AG04449 (cell line): ENCODE measurements at regions not wholly inside any gene's neighbourhood (a gene's known extent, or its start where the extent isn't known, plus 50 kb on each side); places are given as distances from the start of the nearest gene placed in this dataset.
"Not testable (repeated sequence)": the region's sequence is repeated elsewhere in the genome, so short reads cannot be mapped to it uniquely, and the experiment has no call there.

Experiments used
- CTCF ChIA-PET: fragments of 350-600 bp; formaldehyde crosslinking; extraction: SDS; loops from one replicate; lab custom pipeline; 2021; ENCODE audit warnings: antibody characterized with exemption; lab: Yijun Ruan, JAX
- POLR2A ChIA-PET: fragments of 400-600, 350-600 bp; formaldehyde crosslinking; extraction: SDS; loops from one replicate; lab custom pipeline; 2020; ENCODE audit warnings: antibody characterized with exemption, inconsistent platforms; lab: Yijun Ruan, JAX
- DNase-seq: peaks from one replicate; pipeline ENCODE4 v3.0.0-alpha.2; 2010; ENCODE audit warnings: low read depth, low spot score
- H3K4me3 ChIP-seq: 2 replicates; pipeline ENCODE4 v1.5.1; 2011; ENCODE audit warnings: low read depth, mild to moderate bottlenecking, control low read depth, low read length
- CTCF ChIP-seq: IDR thresholded peaks from one replicate; pipeline ENCODE4 v1.5.1; 2011; ENCODE audit warnings: mild to moderate bottlenecking, moderate library complexity, low read length, control low read depth, inconsistent platforms; ENCODE audit not compliant: insufficient read depth; ENCODE audit errors: missing control alignments

DNA sequence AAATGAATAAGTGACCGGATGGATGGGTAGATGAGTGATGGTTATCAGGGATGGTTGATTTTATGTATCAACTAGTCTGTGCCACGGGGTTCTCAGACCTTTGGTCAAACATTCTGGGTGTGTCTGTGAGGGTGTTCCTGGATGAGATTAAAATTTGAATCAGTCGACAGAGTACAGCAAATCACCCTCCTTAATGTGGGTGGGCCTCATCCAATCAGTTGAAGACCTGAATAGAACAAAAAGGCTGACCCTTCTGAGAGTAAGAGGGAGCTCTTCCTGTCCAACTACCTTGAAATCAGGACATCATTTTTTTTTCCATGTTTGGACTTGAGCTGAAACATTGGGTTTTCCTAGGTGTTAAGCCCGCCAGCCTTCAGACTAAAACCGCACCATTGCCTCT lies 136.4 kb upstream of the ATXN1 start:
- H3K4me3 ChIP-seq: no peak overlapping the region
- ChIA-PET CTCF (interaction anchor here (0.8 kb wide), 1 partner anchor 135 kb away, joined by 3 read pairs; no protein-coding TSS in a partner anchor), POLR2A (no interaction called here)
- no peak for DNase-seq
- TF ChIP-seq CTCF: no peak

GRCh38 chr6:16894301-16894700 lies 133.0 kb upstream of the ATXN1 start:
- ChIA-PET POLR2A (no interaction called here), CTCF (no interaction called here)
- H3K4me3 ChIP-seq: no peak overlapping the region
- no peak for DNase-seq
- no peak for TF ChIP-seq CTCF

DNA sequence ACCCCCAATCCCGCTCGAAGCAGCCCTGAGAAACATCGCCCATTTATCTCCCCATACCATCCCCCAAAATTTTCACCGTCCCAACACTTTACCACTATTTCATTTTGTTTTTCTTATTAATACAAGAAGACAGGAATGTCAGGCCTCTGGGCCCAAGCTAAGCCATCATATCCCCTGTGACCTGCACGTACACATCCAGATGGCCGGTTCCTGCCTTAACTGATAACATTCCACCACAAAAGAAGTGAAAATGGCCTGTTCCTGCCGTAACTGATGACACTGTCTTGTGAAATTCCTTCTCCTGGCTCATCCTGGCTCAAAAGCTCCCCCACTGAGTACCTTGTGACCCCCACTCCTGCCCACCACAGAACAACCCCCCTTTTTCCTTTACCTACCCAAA lies 129.8 kb upstream of the ATXN1 start:
- CTCF ChIA-PET, H3K4me3 ChIP-seq, DNase-seq, POLR2A ChIA-PET: not testable (repeated sequence)

DNA sequence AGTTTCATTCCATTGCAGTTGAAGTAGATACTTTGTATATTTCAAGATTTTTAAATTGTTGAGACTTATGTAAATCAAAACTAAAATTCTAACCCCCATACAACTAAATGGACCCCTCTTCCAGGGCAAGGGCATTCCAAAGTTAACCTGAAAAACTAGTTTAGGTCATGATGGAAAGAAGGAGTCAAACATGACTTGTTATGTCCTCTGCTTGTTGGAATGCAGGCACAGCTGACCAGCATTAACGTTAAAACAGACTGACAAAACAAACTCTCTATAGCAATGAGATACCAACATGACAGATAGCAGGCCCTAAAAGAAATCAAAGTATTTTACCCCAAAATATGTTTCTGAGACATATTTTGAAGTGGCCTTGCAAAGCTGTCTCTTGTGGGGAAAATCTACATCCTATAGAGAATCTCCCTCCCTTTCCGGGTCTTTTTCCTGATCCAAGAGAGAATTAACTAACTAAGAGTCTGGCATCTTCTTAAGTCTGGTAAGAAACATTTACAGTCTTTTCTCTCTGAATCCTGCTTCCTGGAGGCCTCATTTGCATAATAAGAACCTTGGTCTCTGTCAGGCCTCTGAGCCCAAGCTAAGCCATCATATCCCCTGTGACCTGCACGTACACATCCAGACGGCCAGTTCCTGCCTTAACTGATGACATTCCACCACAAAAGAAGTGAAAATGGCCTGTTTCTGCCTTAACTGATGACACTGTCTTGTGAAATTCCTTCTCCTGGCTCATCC lies 124.3 kb upstream of the ATXN1 start:
- TF ChIP-seq CTCF: no peak
- POLR2A ChIA-PET: no interaction called here
- no peak overlapping the region for H3K4me3 ChIP-seq
- CTCF ChIA-PET: no interaction called here
- no peak for DNase-seq

DNA sequence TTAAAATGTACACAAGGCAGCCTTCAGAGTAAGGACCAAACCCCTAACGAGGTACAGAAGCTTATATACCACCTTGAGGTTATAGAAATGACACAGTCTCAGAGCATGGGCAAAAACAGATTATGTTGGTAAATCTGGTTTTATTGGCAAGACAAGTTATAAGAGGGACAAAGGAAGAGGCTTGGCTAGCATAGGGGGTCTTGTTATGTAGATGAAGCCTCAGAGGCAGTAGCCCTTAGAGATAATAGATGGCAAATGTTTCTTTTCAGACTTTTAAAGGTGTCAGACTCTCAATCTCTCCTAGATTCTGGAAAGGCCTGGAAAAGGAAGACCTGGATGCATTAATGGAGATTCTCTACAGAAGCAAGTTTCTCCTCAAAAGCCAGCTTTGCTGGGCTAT lies 123.3 kb upstream of the ATXN1 start:
- H3K4me3 ChIP-seq: no peak overlapping the region
- ChIA-PET POLR2A (no interaction called here), CTCF (no interaction called here)
- no peak for TF ChIP-seq CTCF
- no peak for DNase-seq

DNA sequence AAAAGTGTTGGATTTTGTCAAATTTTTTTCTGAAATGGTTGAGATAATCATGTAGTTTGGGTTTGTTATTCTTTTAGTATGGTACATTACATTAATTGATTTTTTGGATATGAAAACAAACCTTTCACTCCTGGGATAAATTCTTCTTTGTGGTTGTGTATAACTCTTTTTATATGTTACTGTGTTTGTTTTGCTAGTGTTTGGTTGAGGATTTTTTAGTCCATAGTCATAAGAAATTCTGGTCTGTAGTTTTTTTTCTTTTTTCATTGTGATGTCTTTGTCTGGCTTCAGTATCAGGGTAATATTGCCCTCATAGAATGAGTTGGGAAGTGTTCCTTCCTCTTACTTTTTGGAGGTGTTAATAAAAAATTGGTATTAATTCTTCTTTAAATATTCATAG lies 122.2 kb upstream of the ATXN1 start:
- TF ChIP-seq CTCF: no peak
- H3K4me3 ChIP-seq: no peak overlapping the region
- CTCF ChIA-PET: no interaction called here
- POLR2A ChIA-PET: no interaction called here
- no peak for DNase-seq

DNA sequence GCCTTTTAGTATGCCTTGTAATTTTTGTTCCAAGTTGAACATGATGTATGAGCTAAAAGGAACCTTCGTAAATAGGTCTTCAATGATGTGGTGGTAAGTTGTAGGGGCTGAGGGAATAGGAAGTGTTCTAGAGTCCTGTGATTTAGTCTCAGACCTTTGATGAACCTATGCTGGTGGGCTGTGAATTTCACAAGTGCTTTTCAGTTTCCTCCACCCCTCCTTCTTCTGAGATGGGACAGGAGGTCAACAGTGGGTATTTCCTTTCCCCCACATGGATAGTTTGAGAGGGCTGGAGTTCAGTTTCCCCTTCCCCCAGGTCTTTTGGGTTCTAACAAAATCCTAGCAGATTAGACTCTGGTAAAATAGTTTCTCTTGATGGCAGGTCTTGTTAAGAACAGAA lies 121.0 kb upstream of the ATXN1 start:
- DNase-seq: no peak
- CTCF ChIA-PET: no interaction called here
- no peak overlapping the region for H3K4me3 ChIP-seq
- TF ChIP-seq CTCF: no peak
- POLR2A ChIA-PET: no interaction called here

DNA sequence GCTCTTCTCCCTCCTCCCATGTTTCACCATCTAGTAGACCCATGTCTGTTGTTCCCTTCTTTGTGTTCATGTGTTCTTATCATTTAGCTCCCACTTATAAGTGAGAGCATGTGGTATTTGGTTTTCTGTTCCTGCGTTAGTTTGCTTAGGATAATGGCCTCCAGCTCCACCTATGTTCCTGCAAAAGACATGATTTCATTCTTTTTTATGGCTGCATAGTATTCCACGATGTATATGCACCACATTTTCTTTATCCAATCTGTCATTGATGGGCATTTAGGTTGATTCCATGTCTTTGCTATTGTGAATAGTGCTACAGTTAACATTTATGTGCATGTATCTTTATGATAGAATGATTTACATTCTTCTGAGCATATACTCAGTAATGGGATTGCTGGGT lies 115.6 kb upstream of the ATXN1 start:
- POLR2A ChIA-PET, CTCF ChIA-PET, H3K4me3 ChIP-seq, DNase-seq: not testable (repeated sequence)
